ENCODE measurements at regions not wholly inside any gene's neighbourhood (a gene's known extent, or its start where the extent isn't known, plus 50 kb on each side); places are given as distances from the start of the nearest gene placed in this dataset.

GRCh38 chr3:5068531-5069050 is 53.5 kb upstream of the ARL8B start:
- Histone ChIP-seq H3K79me2 (ENCODE audit: control insufficient read depth, low read length) (no peaks in the 10 kb centered on the region), H3F3A (ENCODE audit: control insufficient read depth, insufficient read depth) (no peaks in the 10 kb centered on the region), H3K9me2 (replicated peaks; ENCODE audit: control insufficient read depth, low read length) (no peaks in the 10 kb centered on the region), H4K20me1 (ENCODE audit: control insufficient read depth, insufficient read depth, low read depth, low read length) (no peaks in the 10 kb centered on the region), H3K4me1 (ENCODE audit: control insufficient read depth, low read length) (no peaks in the 10 kb centered on the region), H3K4me2 (ENCODE audit: low read length) (no peak overlapping the region), H3K4me3 (ENCODE audit: low read length) (no peak overlapping the region), H3K9me3 (ENCODE audit: control insufficient read depth, insufficient read depth, low read length) (no peaks in the 10 kb centered on the region), H3K27me3 (ENCODE audit: control insufficient read depth, low read length) (peaks cover 18% of the 10 kb centered on the region), H3K27ac (ENCODE audit: low read depth, low read length) (no peak overlapping the region), H3K36me3 (ENCODE audit: control insufficient read depth, low read length) (no peaks in the 10 kb centered on the region)
- TF ChIP-seq EZH2phosphoT487 (IDR thresholded peaks at IDR 0.05; ENCODE audit: borderline replicate concordance, low read length) (no peak), CTCF (IDR thresholded peaks at IDR 0.05; ENCODE audit: low read depth, low read length, poor library complexity, severe bottlenecking) (no peak)

- no peaks in the 10 kb centered on the region for H3K4me1 ChIP-seq (ENCODE audit: control insufficient read depth, low read length)
- no peaks in the 10 kb centered on the region for H4K20me1 ChIP-seq (ENCODE audit: control insufficient read depth, insufficient read depth, low read depth, low read length)
- H3K79me2 ChIP-seq (ENCODE audit: control insufficient read depth, low read length) = no peaks in the 10 kb centered on the region
- H3K27ac ChIP-seq (ENCODE audit: low read depth, low read length) = no peak overlapping the region
- peaks cover 18% of the 10 kb centered on the region for H3K27me3 ChIP-seq (ENCODE audit: control insufficient read depth, low read length)
- H3K9me3 ChIP-seq (ENCODE audit: control insufficient read depth, insufficient read depth, low read length) = no peaks in the 10 kb centered on the region
- TF ChIP-seq CTCF (IDR thresholded peaks at IDR 0.05; ENCODE audit: low read depth, low read length, poor library complexity, severe bottlenecking) (no peak), EZH2phosphoT487 (IDR thresholded peaks at IDR 0.05; ENCODE audit: borderline replicate concordance, low read length) (no peak)
- no peak overlapping the region for H3K4me3 ChIP-seq (ENCODE audit: low read length)
- no peak overlapping the region for H3K4me2 ChIP-seq (ENCODE audit: low read length)
- no peaks in the 10 kb centered on the region for H3K36me3 ChIP-seq (ENCODE audit: control insufficient read depth, low read length)
- H3F3A ChIP-seq (ENCODE audit: control insufficient read depth, insufficient read depth) = no peaks in the 10 kb centered on the region
- no peaks in the 10 kb centered on the region for H3K9me2 ChIP-seq (replicated peaks; ENCODE audit: control insufficient read depth, low read length)
Measured at GRCh38 chr3:5069627-5070026, 52.5 kb upstream of the ARL8B start.

- Histone ChIP-seq H3K9me3 (ENCODE audit: control insufficient read depth, insufficient read depth, low read length) (no peaks in the 10 kb centered on the region), H3K27me3 (ENCODE audit: control insufficient read depth, low read length) (peaks cover 18% of the 10 kb centered on the region), H3K4me1 (ENCODE audit: control insufficient read depth, low read length) (no peaks in the 10 kb centered on the region), H3K4me3 (ENCODE audit: low read length) (no peak overlapping the region), H3K27ac (ENCODE audit: low read depth, low read length) (no peak overlapping the region), H3K79me2 (ENCODE audit: control insufficient read depth, low read length) (no peaks in the 10 kb centered on the region), H3K36me3 (ENCODE audit: control insufficient read depth, low read length) (no peaks in the 10 kb centered on the region), H3K4me2 (ENCODE audit: low read length) (no peak overlapping the region), H3F3A (ENCODE audit: control insufficient read depth, insufficient read depth) (no peaks in the 10 kb centered on the region), H3K9me2 (replicated peaks; ENCODE audit: control insufficient read depth, low read length) (no peaks in the 10 kb centered on the region), H4K20me1 (ENCODE audit: control insufficient read depth, insufficient read depth, low read depth, low read length) (no peaks in the 10 kb centered on the region)
- TF ChIP-seq CTCF (IDR thresholded peaks at IDR 0.05; ENCODE audit: low read depth, low read length, poor library complexity, severe bottlenecking) (no peak), EZH2phosphoT487 (IDR thresholded peaks at IDR 0.05; ENCODE audit: borderline replicate concordance, low read length) (no peak)
Measured at GRCh38 chr3:5071061-5071460, 51.0 kb upstream of the ARL8B start.

All from DOHH2 (cell line).